HG03175 (cell line): ENCODE measurements at regions not wholly inside any gene's neighbourhood (a gene's known extent, or its start where the extent isn't known, plus 50 kb on each side); places are given as distances from the start of the nearest gene placed in this dataset.
A peak's percentile ranks its signal among the peaks of the same experiment; 100 is the strongest.
"Not testable (repeated sequence)": the region's sequence is repeated elsewhere in the genome, so short reads cannot be mapped to it uniquely, and the experiment has no call there.

ENCODE experiments used
- ATAC-seq: cut with Tn5 transposase; IDR thresholded peaks from one replicate; pipeline ENCODE4 v1.9.1; 2021; ENCODE audit warnings: mild to moderate bottlenecking, moderate library complexity; ENCODE audit not compliant: unreplicated experiment

- peak; percentile 57 for ATAC-seq
Measured at GRCh38 chr2:125330133-125330532, 1305.0 kb downstream of the CNTNAP5 start.

- no peak for ATAC-seq
Measured at GRCh38 chr2:125341353-125341752, 1314.6 kb upstream of the GYPC start.

GRCh38 chr2:125353542-125353941 lies 1302.4 kb upstream of the GYPC start:
- not testable (repeated sequence) for ATAC-seq

- ATAC-seq: no peak
Measured at GRCh38 chr2:125364192-125364983, 1291.6 kb upstream of the GYPC start.

GRCh38 chr2:125364984-125365265 lies 1291.0 kb upstream of the GYPC start:
- ATAC-seq: no peak

- no peak for ATAC-seq
Measured at GRCh38 chr2:125371867-125372266, 1284.1 kb upstream of the GYPC start.

- ATAC-seq: no peak
Measured at GRCh38 chr2:125373293-125373692, 1282.7 kb upstream of the GYPC start.

GRCh38 chr2:125386074-125386473 lies 1269.9 kb upstream of the GYPC start:
- ATAC-seq: no peak

- ATAC-seq: peak; percentile 77
Measured at GRCh38 chr2:125397535-125398251, 1258.3 kb upstream of the GYPC start.

GRCh38 chr2:125398738-125399524 lies 1257.0 kb upstream of the GYPC start:
- peak; percentile 46 for ATAC-seq

- ATAC-seq: no peak
Measured at GRCh38 chr2:125405816-125406215, 1250.1 kb upstream of the GYPC start.

- ATAC-seq: no peak
Measured at GRCh38 chr2:125408874-125409538, 1247.0 kb upstream of the GYPC start.

GRCh38 chr2:125418483-125418882 lies 1237.5 kb upstream of the GYPC start:
- no peak for ATAC-seq

- ATAC-seq: not testable (repeated sequence)
Measured at GRCh38 chr2:125422198-125422770, 1233.7 kb upstream of the GYPC start.

- no peak for ATAC-seq
Measured at GRCh38 chr2:125424266-125424785, 1231.6 kb upstream of the GYPC start.

GRCh38 chr2:125427721-125428315 lies 1228.1 kb upstream of the GYPC start:
- ATAC-seq: no peak

- ATAC-seq: no peak
Measured at GRCh38 chr2:125444106-125444505, 1211.9 kb upstream of the GYPC start.

- no peak for ATAC-seq
Measured at GRCh38 chr2:125445495-125445894, 1210.5 kb upstream of the GYPC start.

- ATAC-seq: no peak
Measured at GRCh38 chr2:125450092-125450491, 1205.9 kb upstream of the GYPC start.

- peak; percentile 43 for ATAC-seq
Measured at GRCh38 chr2:125455110-125455509, 1200.8 kb upstream of the GYPC start.
